ENCODE measurements at regions not wholly inside any gene's neighbourhood (a gene's known extent, or its start where the extent isn't known, plus 50 kb on each side); places are given as distances from the start of the nearest gene placed in this dataset.

- H3K4me3 ChIP-seq (ENCODE audit: insufficient read length, low read depth): no peak overlapping the region
- H3K9me3 ChIP-seq (ENCODE audit: insufficient read depth, low read length): no peaks in the 10 kb centered on the region
- no peak for TF ChIP-seq ZNF274 (IDR thresholded peaks at IDR 0.05; ENCODE audit: low read depth, low read length)
- TF ChIP-seq SUZ12 (IDR thresholded peaks at IDR 0.05; ENCODE audit: extremely low read depth, insufficient read depth, insufficient read length): no peak
- H3K27me3 ChIP-seq (ENCODE audit: insufficient read depth, insufficient read length): no peaks in the 10 kb centered on the region
- no peak for DNase-seq (ENCODE audit: low read depth, low spot score)
- H3K36me3 ChIP-seq (ENCODE audit: insufficient read depth, insufficient read length, low read length): no peaks in the 10 kb centered on the region
- H3K4me1 ChIP-seq (ENCODE audit: insufficient read depth, insufficient read length): no peaks in the 10 kb centered on the region
- H3K9ac ChIP-seq (ENCODE audit: insufficient read length, low read depth): no peak overlapping the region
Observed at GRCh38 chr18:6578686-6579085, 150.8 kb upstream of the ARHGAP28 start.

- DNase-seq (ENCODE audit: low read depth, low spot score): no peak
- no peaks in the 10 kb centered on the region for H3K4me1 ChIP-seq (ENCODE audit: insufficient read depth, insufficient read length)
- no peaks in the 10 kb centered on the region for H3K27me3 ChIP-seq (ENCODE audit: insufficient read depth, insufficient read length)
- no peaks in the 10 kb centered on the region for H3K36me3 ChIP-seq (ENCODE audit: insufficient read depth, insufficient read length, low read length)
- no peaks in the 10 kb centered on the region for H3K9me3 ChIP-seq (ENCODE audit: insufficient read depth, low read length)
- H3K9ac ChIP-seq (ENCODE audit: insufficient read length, low read depth): no peak overlapping the region
- TF ChIP-seq SUZ12 (IDR thresholded peaks at IDR 0.05; ENCODE audit: extremely low read depth, insufficient read depth, insufficient read length) (no peak), ZNF274 (IDR thresholded peaks at IDR 0.05; ENCODE audit: low read depth, low read length) (no peak), YY1 (IDR thresholded peaks at IDR 0.05; ENCODE audit: insufficient read depth, insufficient read length) (no peak)
- H3K4me3 ChIP-seq (ENCODE audit: insufficient read length, low read depth): no peak overlapping the region
Observed at GRCh38 chr18:6579486-6579885, 150.0 kb upstream of the ARHGAP28 start.

GRCh38 chr18:6580401-6580800, 149.1 kb upstream of the ARHGAP28 start:
- no peak overlapping the region for H3K4me3 ChIP-seq (ENCODE audit: insufficient read length, low read depth)
- H3K4me1 ChIP-seq (ENCODE audit: insufficient read depth, insufficient read length): no peaks in the 10 kb centered on the region
- no peaks in the 10 kb centered on the region for H3K36me3 ChIP-seq (ENCODE audit: insufficient read depth, insufficient read length, low read length)
- H3K9ac ChIP-seq (ENCODE audit: insufficient read length, low read depth): no peak overlapping the region
- DNase-seq (ENCODE audit: low read depth, low spot score): no peak
- TF ChIP-seq YY1 (IDR thresholded peaks at IDR 0.05; ENCODE audit: insufficient read depth, insufficient read length) (no peak), ZNF274 (IDR thresholded peaks at IDR 0.05; ENCODE audit: low read depth, low read length) (no peak), SUZ12 (IDR thresholded peaks at IDR 0.05; ENCODE audit: extremely low read depth, insufficient read depth, insufficient read length) (no peak)
- H3K9me3 ChIP-seq (ENCODE audit: insufficient read depth, low read length): no peaks in the 10 kb centered on the region
- H3K27me3 ChIP-seq (ENCODE audit: insufficient read depth, insufficient read length): no peaks in the 10 kb centered on the region

GRCh38 chr18:6589923-6590322, 139.6 kb upstream of the ARHGAP28 start:
- TF ChIP-seq ZNF274 (IDR thresholded peaks at IDR 0.05; ENCODE audit: low read depth, low read length): no peak
- no peak for TF ChIP-seq SUZ12 (IDR thresholded peaks at IDR 0.05; ENCODE audit: extremely low read depth, insufficient read depth, insufficient read length)
- no peak for TF ChIP-seq YY1 (IDR thresholded peaks at IDR 0.05; ENCODE audit: insufficient read depth, insufficient read length)
- DNase-seq (ENCODE audit: low read depth, low spot score): no peak
- Histone ChIP-seq H3K27me3 (ENCODE audit: insufficient read depth, insufficient read length) (no peaks in the 10 kb centered on the region), H3K9me3 (ENCODE audit: insufficient read depth, low read length) (no peaks in the 10 kb centered on the region), H3K9ac (ENCODE audit: insufficient read length, low read depth) (no peak overlapping the region), H3K4me1 (ENCODE audit: insufficient read depth, insufficient read length) (no peaks in the 10 kb centered on the region), H3K4me3 (ENCODE audit: insufficient read length, low read depth) (no peak overlapping the region), H3K36me3 (ENCODE audit: insufficient read depth, insufficient read length, low read length) (no peaks in the 10 kb centered on the region)

- Histone ChIP-seq H3K4me3 (ENCODE audit: insufficient read length, low read depth) (no peak overlapping the region), H3K9me3 (ENCODE audit: insufficient read depth, low read length) (no peaks in the 10 kb centered on the region), H3K9ac (ENCODE audit: insufficient read length, low read depth) (no peak overlapping the region), H3K27me3 (ENCODE audit: insufficient read depth, insufficient read length) (no peaks in the 10 kb centered on the region), H3K36me3 (ENCODE audit: insufficient read depth, insufficient read length, low read length) (no peaks in the 10 kb centered on the region), H3K4me1 (ENCODE audit: insufficient read depth, insufficient read length) (no peaks in the 10 kb centered on the region)
- no peak for DNase-seq (ENCODE audit: low read depth, low spot score)
- no peak for TF ChIP-seq ZNF274 (IDR thresholded peaks at IDR 0.05; ENCODE audit: low read depth, low read length)
- TF ChIP-seq YY1 (IDR thresholded peaks at IDR 0.05; ENCODE audit: insufficient read depth, insufficient read length): no peak
- TF ChIP-seq SUZ12 (IDR thresholded peaks at IDR 0.05; ENCODE audit: extremely low read depth, insufficient read depth, insufficient read length): no peak
Observed at GRCh38 chr18:6590326-6590725, 139.2 kb upstream of the ARHGAP28 start.

GRCh38 chr18:6591491-6591890, 138.0 kb upstream of the ARHGAP28 start:
- Histone ChIP-seq H3K9ac (ENCODE audit: insufficient read length, low read depth) (no peak overlapping the region), H3K4me3 (ENCODE audit: insufficient read length, low read depth) (no peak overlapping the region), H3K4me1 (ENCODE audit: insufficient read depth, insufficient read length) (no peaks in the 10 kb centered on the region), H3K27me3 (ENCODE audit: insufficient read depth, insufficient read length) (no peaks in the 10 kb centered on the region), H3K36me3 (ENCODE audit: insufficient read depth, insufficient read length, low read length) (no peaks in the 10 kb centered on the region), H3K9me3 (ENCODE audit: insufficient read depth, low read length) (no peaks in the 10 kb centered on the region)
- TF ChIP-seq YY1 (IDR thresholded peaks at IDR 0.05; ENCODE audit: insufficient read depth, insufficient read length): no peak
- TF ChIP-seq SUZ12 (IDR thresholded peaks at IDR 0.05; ENCODE audit: extremely low read depth, insufficient read depth, insufficient read length): no peak
- TF ChIP-seq ZNF274 (IDR thresholded peaks at IDR 0.05; ENCODE audit: low read depth, low read length): no peak
- DNase-seq (ENCODE audit: low read depth, low spot score): no peak

- H3K36me3 ChIP-seq (ENCODE audit: insufficient read depth, insufficient read length, low read length): no peaks in the 10 kb centered on the region
Observed at GRCh38 chr18:6592522-6592921, 137.0 kb upstream of the ARHGAP28 start.

More at GRCh38 chr18:6592522-6592921, 137.0 kb upstream of the ARHGAP28 start:
- Histone ChIP-seq H3K4me3 (ENCODE audit: insufficient read length, low read depth) (no peak overlapping the region), H3K4me1 (ENCODE audit: insufficient read depth, insufficient read length) (no peaks in the 10 kb centered on the region), H3K9ac (ENCODE audit: insufficient read length, low read depth) (no peak overlapping the region), H3K9me3 (ENCODE audit: insufficient read depth, low read length) (no peaks in the 10 kb centered on the region), H3K27me3 (ENCODE audit: insufficient read depth, insufficient read length) (no peaks in the 10 kb centered on the region)
- no peak for DNase-seq (ENCODE audit: low read depth, low spot score)
- TF ChIP-seq ZNF274 (IDR thresholded peaks at IDR 0.05; ENCODE audit: low read depth, low read length): no peak
- no peak for TF ChIP-seq SUZ12 (IDR thresholded peaks at IDR 0.05; ENCODE audit: extremely low read depth, insufficient read depth, insufficient read length)
- TF ChIP-seq YY1 (IDR thresholded peaks at IDR 0.05; ENCODE audit: insufficient read depth, insufficient read length): no peak

Data from NT2/D1 (cell line).